H9 (cell line): ENCODE measurements at regions not wholly inside any gene's neighbourhood (a gene's known extent, or its start where the extent isn't known, plus 50 kb on each side); places are given as distances from the start of the nearest gene placed in this dataset.

Source experiments
- DNase-seq: peaks from one replicate; pipeline ENCODE4 v3.0.0-alpha.2; 2017
- H2AFZ ChIP-seq: one replicate; pipeline ENCODE4 v1.6.1; 2013; ENCODE audit warnings: mild to moderate bottlenecking, low read length, control low read depth, moderate library complexity
- H2AK5ac ChIP-seq: 2 replicates; pipeline ENCODE4 v1.6.1; 2013; ENCODE audit warnings: low read length, control low read depth, mixed read lengths; ENCODE audit not compliant: insufficient read length
- H2BK120ac ChIP-seq: one replicate; pipeline ENCODE4 v1.6.1; 2013; ENCODE audit warnings: low read depth, mild to moderate bottlenecking, low read length, control low read depth, inconsistent platforms; ENCODE audit not compliant: poor library complexity, severe bottlenecking
- H2BK12ac ChIP-seq: 2 replicates; pipeline ENCODE4 v1.6.1; 2013; ENCODE audit warnings: low read length, control low read depth, mixed read lengths, low read depth; ENCODE audit not compliant: insufficient read length
- H2BK15ac ChIP-seq: 2 replicates; pipeline ENCODE4 v1.6.1; 2013; ENCODE audit warnings: low read depth, low read length, control low read depth
- H2BK20ac ChIP-seq: one replicate; pipeline ENCODE4 v1.6.1; 2013; ENCODE audit warnings: low read depth, mild to moderate bottlenecking, low read length, control low read depth, inconsistent platforms; ENCODE audit not compliant: poor library complexity, severe bottlenecking
- H2BK5ac ChIP-seq: 2 replicates; pipeline ENCODE4 v1.6.1; 2013; ENCODE audit warnings: low read length, control low read depth, mixed read lengths; ENCODE audit not compliant: insufficient read length
- H3K14ac ChIP-seq: 2 replicates; pipeline ENCODE4 v1.6.1; 2013; ENCODE audit warnings: low read length, control low read depth; ENCODE audit not compliant: insufficient read depth
- H3K18ac ChIP-seq: 2 replicates; pipeline ENCODE4 v1.6.1; 2013; ENCODE audit warnings: low read depth, mild to moderate bottlenecking, mixed read lengths, low read length, control low read depth; ENCODE audit not compliant: insufficient read length
- H3K23ac ChIP-seq: 2 replicates; pipeline ENCODE4 v1.6.1; 2013; ENCODE audit warnings: low read length, control low read depth, mixed read lengths, low read depth; ENCODE audit not compliant: insufficient read length
- H3K23me2 ChIP-seq: 2 replicates; pipeline ENCODE4 v1.6.1; 2013; ENCODE audit warnings: low read depth, mild to moderate bottlenecking, mixed read lengths, low read length, control low read depth; ENCODE audit not compliant: insufficient read length, poor library complexity, severe bottlenecking
- H3K27ac ChIP-seq: 2 replicates; pipeline ENCODE4 v1.5.1; 2013; ENCODE audit warnings: low read length, control low read depth, mixed read lengths, low read depth; ENCODE audit not compliant: insufficient read length
- H3K27me3 ChIP-seq: 2 replicates; pipeline ENCODE4 v1.6.1; 2013; ENCODE audit warnings: low read length, control low read depth, inconsistent platforms; ENCODE audit not compliant: insufficient read depth
- H3K4ac ChIP-seq: 2 replicates; pipeline ENCODE4 v1.6.1; 2013; ENCODE audit warnings: low read depth, mild to moderate bottlenecking, control low read depth, inconsistent platforms, low read length, moderate library complexity
- H3K4me1 ChIP-seq: 2 replicates; pipeline ENCODE4 v1.6.1; 2013; ENCODE audit warnings: low read length, control low read depth, inconsistent platforms; ENCODE audit not compliant: insufficient read depth
- H3K4me2 ChIP-seq: 2 replicates; pipeline ENCODE4 v1.6.1; 2013; ENCODE audit warnings: low read length, control low read depth, mixed read lengths; ENCODE audit not compliant: insufficient read length, insufficient read depth
- H3K56ac ChIP-seq: 2 replicates; pipeline ENCODE4 v1.6.1; 2013; ENCODE audit warnings: low read depth, mild to moderate bottlenecking, mixed read lengths, low read length, control low read depth; ENCODE audit not compliant: insufficient read length
- H3K79me1 ChIP-seq: 2 replicates; pipeline ENCODE4 v1.6.1; 2013; ENCODE audit warnings: low read depth, mild to moderate bottlenecking, moderate library complexity, low read length, control low read depth, inconsistent platforms; ENCODE audit not compliant: insufficient read depth, poor library complexity, severe bottlenecking
- H3K79me2 ChIP-seq: 2 replicates; pipeline ENCODE4 v1.6.1; 2013; ENCODE audit warnings: low read length, control low read depth, inconsistent platforms; ENCODE audit not compliant: insufficient read depth
- H3K9ac ChIP-seq: 2 replicates; pipeline ENCODE4 v1.6.1; 2013; ENCODE audit warnings: low read length, control low read depth, mixed read lengths; ENCODE audit not compliant: insufficient read length; ENCODE audit errors: extremely low read depth
- H3K9me3 ChIP-seq: one replicate; pipeline ENCODE4 v1.6.1; 2013; ENCODE audit warnings: low read depth, low read length, inconsistent platforms; ENCODE audit not compliant: control insufficient read depth
- H3T11ph ChIP-seq: one replicate; pipeline ENCODE4 v1.6.1; 2013; ENCODE audit warnings: mild to moderate bottlenecking, low read length, control low read depth, inconsistent platforms
- H4K20me1 ChIP-seq: one replicate; pipeline ENCODE4 v1.6.1; 2013; ENCODE audit not compliant: control insufficient read depth, insufficient read length, insufficient read depth
- H4K5ac ChIP-seq: 2 replicates; pipeline ENCODE4 v1.6.1; 2013; ENCODE audit warnings: low read depth, mild to moderate bottlenecking, mixed read lengths, low read length, control low read depth; ENCODE audit not compliant: insufficient read length
- H4K8ac ChIP-seq: replicated peaks from 2 replicates; pipeline ENCODE4 v1.6.1; 2013; ENCODE audit warnings: low read length, control low read depth, mixed read lengths, low read depth; ENCODE audit not compliant: insufficient read length
- H4K91ac ChIP-seq: 2 replicates; pipeline ENCODE4 v1.6.1; 2013; ENCODE audit warnings: low read depth, mild to moderate bottlenecking, moderate library complexity, mixed read lengths, low read length, control low read depth; ENCODE audit not compliant: insufficient read length
- H3K27ac Mint-ChIP-seq, 3 experiments: 2 replicates in 2 of 3; 3 replicates in 1 of 3; pipeline ENCODE4 v1.8.0; 2020 to 2021; ENCODE audit warnings: mixed read lengths in 3 of 3, mild to moderate bottlenecking in 1 of 3, moderate library complexity in 1 of 3
- H3K27me3 Mint-ChIP-seq: 2 replicates; pipeline ENCODE4 v1.8.0; 2021; ENCODE audit warnings: low read depth, mild to moderate bottlenecking, moderate library complexity, mixed read lengths
- H3K36me3 Mint-ChIP-seq, 3 experiments: 2 replicates in 2 of 3; 3 replicates in 1 of 3; pipeline ENCODE4 v1.8.0; 2020 to 2021; ENCODE audit warnings: low read depth in 3 of 3, mixed read lengths in 3 of 3; ENCODE audit not compliant: insufficient read depth in 1 of 3
- H3K4me1 Mint-ChIP-seq, 2 experiments: 2 replicates each; pipeline ENCODE4 v1.8.0; 2020; ENCODE audit warnings: mixed read lengths in 2 of 2
- H3K4me3 Mint-ChIP-seq, 2 experiments: 2 replicates in 1 of 2; 3 replicates in 1 of 2; pipeline ENCODE4 v1.8.0; 2020 to 2021; ENCODE audit warnings: mild to moderate bottlenecking in 2 of 2, mixed read lengths in 2 of 2, moderate library complexity in 1 of 2
- H3K9me3 Mint-ChIP-seq, 2 experiments: 2 replicates in 1 of 2; 3 replicates in 1 of 2; pipeline ENCODE4 v1.8.0; 2020; ENCODE audit warnings: mild to moderate bottlenecking in 2 of 2, mixed read lengths in 2 of 2, moderate library complexity in 1 of 2
- CTCF ChIP-seq: fragments of 200-600 bp; sonication (generic); conservative IDR thresholded peaks from 3 replicates; pipeline ENCODE4 v1.8.0; 2021; ENCODE audit warnings: antibody characterized with exemption, mild to moderate bottlenecking
- WGBS: extraction: QIAGEN DNeasy Blood & Tissue Kit; methylation state at CpG from one replicate; pipeline ENCODE4 v1.1.7; 2013; ENCODE audit warnings: missing lambda C conversion rate, low lambda C conversion rate, mixed read lengths; ENCODE audit not compliant: insufficient read length; ENCODE audit errors: extremely low coverage; 5-methylcytosine and 5-hydroxymethylcytosine counted together

DNA sequence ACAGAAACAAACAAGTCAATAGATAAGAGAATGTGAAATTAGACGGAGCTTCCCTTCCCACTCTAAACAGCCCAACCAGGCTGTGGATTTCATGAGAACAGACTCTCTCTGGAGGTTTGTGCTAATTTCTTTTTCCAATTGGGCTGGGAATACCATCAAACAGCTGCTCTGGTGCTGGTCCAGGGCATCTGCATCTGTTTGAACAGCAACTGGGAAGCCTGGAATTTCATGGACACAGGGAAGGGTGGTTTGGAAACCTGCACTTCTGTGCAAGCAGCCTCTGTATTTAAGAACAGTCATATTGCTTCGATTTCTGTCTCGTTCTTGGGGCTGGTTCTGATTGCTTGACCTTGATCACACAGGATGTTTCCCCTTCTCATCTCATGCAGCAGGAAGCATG lies 88.7 kb downstream of the FOXL1 start:
- no peaks in the 10 kb centered on the region for H3K79me1 ChIP-seq
- no peak overlapping the region for H3K18ac ChIP-seq
- no peak overlapping the region for H2BK12ac ChIP-seq
- H3K4me3 Mint-ChIP-seq, result no peak overlapping the region
- H3K27me3 Mint-ChIP-seq, result peaks cover 8% of the 10 kb centered on the region
- no peak overlapping the region for H3K56ac ChIP-seq
- H2BK20ac ChIP-seq, result no peak overlapping the region
- peaks cover 0 to 3% (median 0%) of the 10 kb centered on the region in 3 experiments; a peak in 1 of 7 replicates for H3K36me3 Mint-ChIP-seq
- peaks cover 29 to 31% of the 10 kb centered on the region in 2 experiments for H3K4me1 Mint-ChIP-seq
- DNase-seq, result no peak
- H4K20me1 ChIP-seq, result no peaks in the 10 kb centered on the region
- no peak overlapping the region for H2BK15ac ChIP-seq
- no peak overlapping the region for H4K5ac ChIP-seq
- H3K79me2 ChIP-seq, result no peaks in the 10 kb centered on the region
- H3K9me3 Mint-ChIP-seq, result peaks cover 0 to 3% of the 10 kb centered on the region in 2 experiments; a peak in 3 of 5 replicates
- H2BK120ac ChIP-seq, result no peak overlapping the region
- no peak overlapping the region for H3K23ac ChIP-seq
- no peak overlapping the region for H4K8ac ChIP-seq
- H3K4me1 ChIP-seq, result peaks cover 4% of the 10 kb centered on the region; the same call in 1 of the 2 replicates
- no peak overlapping the region for H3K4me2 ChIP-seq
- H3K27me3 ChIP-seq, result no peaks in the 10 kb centered on the region; the same call in 1 of the 2 replicates
- H3K27ac ChIP-seq, result no peak overlapping the region
- WGBS, result no CpG with 5 or more reads among the region's 3 CpGs
- no peaks in the 10 kb centered on the region for H3K23me2 ChIP-seq
- no peak overlapping the region for H2AK5ac ChIP-seq
- H3K14ac ChIP-seq, result no peak overlapping the region
- H3K9ac ChIP-seq, result no peak overlapping the region
- H4K91ac ChIP-seq, result no peak overlapping the region
- H2AFZ ChIP-seq, result no peak overlapping the region
- no peak for TF ChIP-seq CTCF
- H2BK5ac ChIP-seq, result no peak overlapping the region
- no peak overlapping the region for H3K4ac ChIP-seq
- H3K9me3 ChIP-seq, result no peaks in the 10 kb centered on the region
- no peak overlapping the region for H3T11ph ChIP-seq
- H3K27ac Mint-ChIP-seq, result no peak overlapping the region
